ENCODE measurements at regions not wholly inside any gene's neighbourhood (a gene's known extent, or its start where the extent isn't known, plus 50 kb on each side); places are given as distances from the start of the nearest gene placed in this dataset.

DNA sequence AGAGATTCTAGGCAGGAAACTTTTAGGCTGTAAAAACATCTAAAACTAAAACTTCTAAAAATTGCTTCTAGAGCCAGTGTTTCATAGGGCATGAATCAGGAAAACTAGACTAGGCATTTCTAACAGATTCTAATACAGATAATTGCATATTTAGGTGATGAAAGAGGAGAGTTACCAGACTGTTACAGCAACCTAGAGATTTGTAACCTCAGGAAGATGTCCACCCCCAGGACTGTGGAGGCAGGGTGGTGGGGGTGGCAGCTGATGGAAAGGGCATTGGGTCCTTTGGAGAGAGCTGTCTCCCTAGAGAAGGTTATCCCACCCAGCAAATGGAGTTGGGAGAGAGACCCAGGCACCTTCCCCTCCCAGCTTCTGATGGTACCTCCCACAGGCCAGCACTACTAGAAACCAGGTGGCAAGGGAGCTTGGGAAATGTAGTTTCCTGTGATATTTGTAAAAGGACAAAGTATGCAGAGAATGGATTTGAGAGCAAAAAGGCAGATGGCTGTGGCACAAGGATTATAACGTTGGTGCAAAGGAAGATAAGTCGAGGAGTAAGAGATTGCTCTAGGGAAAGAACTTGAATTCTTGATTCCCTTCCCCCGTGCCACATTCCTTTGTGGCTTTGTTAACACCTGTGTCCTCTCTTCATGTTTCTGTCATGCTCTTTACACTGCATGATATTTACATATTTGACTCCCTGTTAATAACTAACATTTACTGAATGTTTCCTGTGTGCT lies 75.6 kb upstream of the MGAT5 start:
- H3K27ac Mint-ChIP-seq = no peak overlapping the region
- H3K27me3 Mint-ChIP-seq = no peaks in the 10 kb centered on the region
- DNase-seq (no peak), ATAC-seq (ENCODE audit: low read depth) (no peak)
- peaks cover 5% of the 10 kb centered on the region for H3K36me3 Mint-ChIP-seq
- no peaks in the 10 kb centered on the region for H3K9me3 Mint-ChIP-seq
- POLR2A ChIA-PET = no interaction called here
- peaks cover 20% of the 10 kb centered on the region for H3K4me1 Mint-ChIP-seq
- no peak overlapping the region for H3K4me3 Mint-ChIP-seq

DNA sequence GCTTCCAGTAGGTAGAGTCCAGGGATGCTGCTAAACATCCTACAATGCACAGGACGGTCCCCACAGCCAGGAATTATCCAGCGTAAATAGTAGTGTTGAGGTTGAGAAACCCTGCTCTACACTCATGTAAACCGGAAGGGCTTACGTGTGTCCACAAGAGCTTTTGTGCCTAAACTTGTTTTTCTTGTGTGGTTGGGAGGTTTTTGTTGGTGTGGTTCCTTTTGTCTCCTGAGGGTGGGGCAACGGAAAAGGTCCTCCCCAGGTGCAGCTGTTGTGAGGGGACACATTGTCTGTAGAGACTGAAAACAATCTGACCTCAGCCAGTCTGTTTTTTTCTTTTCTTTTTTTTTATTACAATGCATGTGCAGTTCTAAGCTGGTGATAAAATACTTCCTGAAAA lies 72.7 kb upstream of the MGAT5 start:
- H3K36me3 Mint-ChIP-seq = peaks cover 6% of the 10 kb centered on the region
- peak overlapping the region; percentile 69 for H3K27ac Mint-ChIP-seq
- POLR2A ChIA-PET = interaction anchor here (1.1 to 1.5 kb wide), 2 partner anchors 38 to 61 kb away, joined by 3 to 5 read pairs; no protein-coding TSS in a partner anchor
- peaks cover 29% of the 10 kb centered on the region for H3K4me1 Mint-ChIP-seq
- H3K4me3 Mint-ChIP-seq = peak overlapping the region; percentile 36
- ATAC-seq (ENCODE audit: low read depth) = peak; percentile 90
- no peaks in the 10 kb centered on the region for H3K9me3 Mint-ChIP-seq
- DNase-seq = no peak
- no peaks in the 10 kb centered on the region for H3K27me3 Mint-ChIP-seq

GRCh38 chr2:134183679-134184078 lies 70.2 kb upstream of the MGAT5 start:
- POLR2A ChIA-PET = no interaction called here
- peaks cover 14% of the 10 kb centered on the region for H3K36me3 Mint-ChIP-seq

GRCh38 chr2:134185639-134186038 lies 68.2 kb upstream of the MGAT5 start:
- no peaks in the 10 kb centered on the region for H3K9me3 Mint-ChIP-seq
- peaks cover 17% of the 10 kb centered on the region for H3K36me3 Mint-ChIP-seq
- no peak overlapping the region for H3K4me3 Mint-ChIP-seq
- POLR2A ChIA-PET = no interaction called here
- H3K27ac Mint-ChIP-seq = no peak overlapping the region
- DNase-seq (no peak), ATAC-seq (ENCODE audit: low read depth) (no peak)
- peaks cover 31% of the 10 kb centered on the region for H3K4me1 Mint-ChIP-seq
- no peaks in the 10 kb centered on the region for H3K27me3 Mint-ChIP-seq

More at GRCh38 chr2:134183679-134184078, 70.2 kb upstream of the MGAT5 start:
- H3K27ac Mint-ChIP-seq = no peak overlapping the region
- no peak for ATAC-seq (ENCODE audit: low read depth)
- H3K9me3 Mint-ChIP-seq = no peaks in the 10 kb centered on the region
- DNase-seq = no peak
- H3K4me1 Mint-ChIP-seq = peaks cover 29% of the 10 kb centered on the region
- no peak overlapping the region for H3K4me3 Mint-ChIP-seq
- H3K27me3 Mint-ChIP-seq = no peaks in the 10 kb centered on the region

GRCh38 chr2:134189009-134189720 lies 64.7 kb upstream of the MGAT5 start:
- Mint-ChIP-seq H3K9me3 (peaks cover 3% of the 10 kb centered on the region), H3K27ac (no peak overlapping the region), H3K27me3 (no peaks in the 10 kb centered on the region), H3K4me1 (peaks cover 14% of the 10 kb centered on the region), H3K4me3 (no peak overlapping the region), H3K36me3 (peaks cover 22% of the 10 kb centered on the region)
- DNase-seq = no peak
- no peak for ATAC-seq (ENCODE audit: low read depth)
- POLR2A ChIA-PET = no interaction called here

GRCh38 chr2:134190062-134190806 lies 63.6 kb upstream of the MGAT5 start:
- Mint-ChIP-seq H3K27ac (no peak overlapping the region), H3K4me1 (peaks cover 9% of the 10 kb centered on the region), H3K4me3 (no peak overlapping the region), H3K27me3 (no peaks in the 10 kb centered on the region), H3K9me3 (peaks cover 3% of the 10 kb centered on the region), H3K36me3 (peaks cover 20% of the 10 kb centered on the region)
- DNase-seq = no peak
- ATAC-seq (ENCODE audit: low read depth) = no peak
- POLR2A ChIA-PET = no interaction called here

DNA sequence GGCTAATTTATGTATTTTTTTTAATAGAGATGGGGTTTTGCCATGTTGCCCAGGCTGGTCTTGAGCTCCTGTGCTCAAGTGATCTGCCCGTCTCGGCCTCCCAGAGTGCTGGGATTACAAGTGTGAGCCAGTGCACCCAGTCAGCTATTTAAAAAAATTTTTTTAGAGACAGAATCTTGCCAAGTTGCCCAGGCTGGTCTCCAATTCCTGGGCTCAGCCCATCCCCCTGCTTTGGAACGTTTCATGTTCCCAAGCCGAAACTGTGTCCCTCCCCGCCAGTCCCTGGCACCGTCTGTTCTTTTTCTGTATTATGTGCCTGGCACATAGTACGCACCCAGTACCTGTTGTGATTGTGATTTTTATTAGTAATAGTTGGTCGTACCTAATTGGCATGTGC lies 63.1 kb upstream of the MGAT5 start:
- peaks cover 3% of the 10 kb centered on the region for H3K9me3 Mint-ChIP-seq
- POLR2A ChIA-PET = no interaction called here
- no peak for ATAC-seq (ENCODE audit: low read depth)
- peaks cover 9% of the 10 kb centered on the region for H3K4me1 Mint-ChIP-seq
- no peak for DNase-seq
- H3K36me3 Mint-ChIP-seq = peaks cover 20% of the 10 kb centered on the region
- H3K27ac Mint-ChIP-seq = no peak overlapping the region
- H3K4me3 Mint-ChIP-seq = no peak overlapping the region
- H3K27me3 Mint-ChIP-seq = no peaks in the 10 kb centered on the region

DNA sequence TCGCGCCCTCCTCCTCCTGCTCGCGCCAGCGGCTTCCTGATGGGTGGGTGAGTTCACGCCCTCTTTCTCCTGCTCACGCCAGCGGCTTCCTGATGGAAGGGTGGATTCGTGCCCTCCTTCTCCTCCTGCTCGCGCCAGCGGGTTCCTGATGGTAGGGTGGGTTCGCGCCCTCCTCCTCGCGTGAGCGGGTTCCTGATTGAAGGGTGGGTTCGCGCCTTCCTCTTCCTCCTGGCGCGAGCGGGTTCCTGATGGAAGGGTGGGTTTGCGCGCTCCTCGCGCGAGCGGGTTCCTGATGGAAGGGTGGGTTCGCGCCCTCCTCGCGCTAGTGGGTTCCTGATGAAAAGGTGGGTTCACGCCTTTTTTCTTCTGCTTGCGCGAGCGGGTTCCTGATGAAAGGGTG lies 62.0 kb upstream of the MGAT5 start:
- Mint-ChIP-seq H3K27me3 (no peaks in the 10 kb centered on the region), H3K36me3 (peaks cover 12% of the 10 kb centered on the region), H3K4me1 (peaks cover 12% of the 10 kb centered on the region), H3K4me3 (no peak overlapping the region), H3K9me3 (peaks cover 3% of the 10 kb centered on the region), H3K27ac (no peak overlapping the region)
- ATAC-seq (ENCODE audit: low read depth) (no peak), DNase-seq (no peak)
- POLR2A ChIA-PET = no interaction called here

GRCh38 chr2:134193006-134193405 lies 60.9 kb upstream of the MGAT5 start:
- H3K9me3 Mint-ChIP-seq = peaks cover 3% of the 10 kb centered on the region
- H3K4me1 Mint-ChIP-seq = peaks cover 21% of the 10 kb centered on the region
- H3K27ac Mint-ChIP-seq = no peak overlapping the region
- H3K4me3 Mint-ChIP-seq = no peak overlapping the region
- ATAC-seq (ENCODE audit: low read depth) (no peak), DNase-seq (no peak)
- H3K36me3 Mint-ChIP-seq = peaks cover 10% of the 10 kb centered on the region
- no peaks in the 10 kb centered on the region for H3K27me3 Mint-ChIP-seq
- POLR2A ChIA-PET = interaction anchor here (0.7 kb wide), 1 partner anchor 276 kb away, joined by 4 read pairs; no protein-coding TSS in a partner anchor

GRCh38 chr2:134194519-134194918 lies 59.4 kb upstream of the MGAT5 start:
- no peak for DNase-seq
- Mint-ChIP-seq H3K4me3 (no peak overlapping the region), H3K27ac (no peak overlapping the region), H3K36me3 (peaks cover 10% of the 10 kb centered on the region), H3K4me1 (peaks cover 29% of the 10 kb centered on the region), H3K27me3 (no peaks in the 10 kb centered on the region), H3K9me3 (peaks cover 3% of the 10 kb centered on the region)
- no peak for ATAC-seq (ENCODE audit: low read depth)
- POLR2A ChIA-PET = no interaction called here

- H3K9me3 Mint-ChIP-seq = peaks cover 3% of the 10 kb centered on the region
- POLR2A ChIA-PET = no interaction called here
- H3K4me1 Mint-ChIP-seq = peaks cover 28% of the 10 kb centered on the region
- H3K27me3 Mint-ChIP-seq = no peaks in the 10 kb centered on the region
- no peak overlapping the region for H3K27ac Mint-ChIP-seq
- H3K36me3 Mint-ChIP-seq = peaks cover 8% of the 10 kb centered on the region
- ATAC-seq (ENCODE audit: low read depth) = no peak
- DNase-seq = no peak
- no peak overlapping the region for H3K4me3 Mint-ChIP-seq
These were observed 58.5 kb upstream of the MGAT5 start for GRCh38 chr2:134195341-134195740.

- ATAC-seq (ENCODE audit: low read depth) (no peak), DNase-seq (no peak)
- Mint-ChIP-seq H3K27ac (no peak overlapping the region), H3K27me3 (no peaks in the 10 kb centered on the region), H3K4me1 (peaks cover 30% of the 10 kb centered on the region), H3K36me3 (no peaks in the 10 kb centered on the region), H3K9me3 (no peaks in the 10 kb centered on the region), H3K4me3 (peak overlapping the region; percentile 20)
- POLR2A ChIA-PET = no interaction called here
These were observed 56.4 kb upstream of the MGAT5 start for GRCh38 chr2:134197445-134197844.

DNA sequence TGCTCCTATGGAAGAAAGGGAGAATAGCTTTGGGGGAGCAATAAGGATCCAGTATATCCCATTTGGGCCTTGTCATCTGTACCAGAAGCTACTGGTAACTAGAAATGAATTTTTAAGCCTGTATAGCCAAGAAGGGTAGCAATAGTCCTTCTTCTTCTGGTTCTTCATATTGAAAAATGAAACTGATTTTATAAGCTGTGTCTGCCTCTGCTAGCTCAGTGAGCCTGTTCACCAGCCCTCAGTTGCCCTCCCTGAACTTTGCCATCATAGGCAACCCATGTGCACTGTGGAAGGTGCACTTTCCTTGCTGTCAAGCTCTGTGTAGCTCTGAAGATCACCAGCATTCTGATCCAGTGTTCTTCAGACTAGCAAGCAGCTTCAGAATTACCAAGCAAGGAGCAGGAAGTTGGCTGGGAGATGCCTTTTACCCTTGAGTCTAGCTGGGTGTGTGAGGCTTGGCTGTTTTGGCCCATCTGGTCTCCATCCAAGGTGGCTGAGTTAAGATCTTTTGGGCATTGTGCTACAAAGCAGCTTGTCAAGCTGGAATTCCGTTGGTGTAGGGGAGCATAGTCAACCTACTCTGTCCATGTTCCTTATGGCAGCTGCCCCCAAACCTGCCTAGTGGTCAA lies 55.8 kb upstream of the MGAT5 start:
- POLR2A ChIA-PET = no interaction called here
- DNase-seq (no peak), ATAC-seq (ENCODE audit: low read depth) (peak; percentile 50)
- Mint-ChIP-seq H3K4me1 (peaks cover 30% of the 10 kb centered on the region), H3K4me3 (peak overlapping the region; percentile 47), H3K9me3 (no peaks in the 10 kb centered on the region), H3K27me3 (no peaks in the 10 kb centered on the region), H3K36me3 (no peaks in the 10 kb centered on the region), H3K27ac (peak overlapping the region; percentile 56)
